Epithelial cell of proximal tubule (primary cell): ENCODE measurements at regions not wholly inside any gene's neighbourhood (a gene's known extent, or its start where the extent isn't known, plus 50 kb on each side); places are given as distances from the start of the nearest gene placed in this dataset.

ENCODE experiments used
- DNase-seq: peaks from one replicate; pipeline ENCODE4 v3.0.0-alpha.2; 2011; ENCODE audit warnings: low read depth
- H3K4me3 ChIP-seq: 2 replicates; pipeline ENCODE4 v1.5.1; 2011; ENCODE audit warnings: low read depth, mild to moderate bottlenecking, low read length
- TF ChIP-seq, protein P1 (sequence below): conservative IDR thresholded peaks from 2 replicates; pipeline ENCODE4 v1.5.1; 2012; ENCODE audit warnings: low read depth, mild to moderate bottlenecking, low read length

- DNase-seq, result no peak
- TF ChIP-seq, protein P1, sequence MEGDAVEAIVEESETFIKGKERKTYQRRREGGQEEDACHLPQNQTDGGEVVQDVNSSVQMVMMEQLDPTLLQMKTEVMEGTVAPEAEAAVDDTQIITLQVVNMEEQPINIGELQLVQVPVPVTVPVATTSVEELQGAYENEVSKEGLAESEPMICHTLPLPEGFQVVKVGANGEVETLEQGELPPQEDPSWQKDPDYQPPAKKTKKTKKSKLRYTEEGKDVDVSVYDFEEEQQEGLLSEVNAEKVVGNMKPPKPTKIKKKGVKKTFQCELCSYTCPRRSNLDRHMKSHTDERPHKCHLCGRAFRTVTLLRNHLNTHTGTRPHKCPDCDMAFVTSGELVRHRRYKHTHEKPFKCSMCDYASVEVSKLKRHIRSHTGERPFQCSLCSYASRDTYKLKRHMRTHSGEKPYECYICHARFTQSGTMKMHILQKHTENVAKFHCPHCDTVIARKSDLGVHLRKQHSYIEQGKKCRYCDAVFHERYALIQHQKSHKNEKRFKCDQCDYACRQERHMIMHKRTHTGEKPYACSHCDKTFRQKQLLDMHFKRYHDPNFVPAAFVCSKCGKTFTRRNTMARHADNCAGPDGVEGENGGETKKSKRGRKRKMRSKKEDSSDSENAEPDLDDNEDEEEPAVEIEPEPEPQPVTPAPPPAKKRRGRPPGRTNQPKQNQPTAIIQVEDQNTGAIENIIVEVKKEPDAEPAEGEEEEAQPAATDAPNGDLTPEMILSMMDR, result no peak
- no peak overlapping the region for H3K4me3 ChIP-seq
These were observed 52.5 kb upstream of the NEDD9 start for GRCh38 chr6:11284996-11285395.

DNA sequence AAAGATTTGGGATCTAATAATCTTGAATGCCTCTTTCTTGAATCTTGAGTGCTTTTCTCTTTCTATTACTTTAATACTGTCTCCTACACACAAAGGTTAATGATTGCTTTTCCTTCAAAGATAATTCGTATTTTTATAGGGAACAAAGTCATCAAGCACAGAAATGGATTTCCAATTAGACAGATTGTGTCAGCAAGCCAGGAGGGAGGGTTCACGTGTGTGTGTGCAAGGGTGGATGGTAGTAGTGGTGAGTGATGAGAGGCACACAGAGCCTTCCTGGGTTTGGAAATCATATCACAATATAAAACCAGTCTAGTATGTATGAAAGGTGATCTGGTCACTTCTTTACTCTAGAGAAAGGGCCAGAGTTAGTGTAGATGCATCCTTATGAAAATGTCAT is 51.2 kb upstream of the NEDD9 start:
- DNase-seq, result no peak
- TF ChIP-seq, protein P1, result no peak
- no peak overlapping the region for H3K4me3 ChIP-seq

DNA sequence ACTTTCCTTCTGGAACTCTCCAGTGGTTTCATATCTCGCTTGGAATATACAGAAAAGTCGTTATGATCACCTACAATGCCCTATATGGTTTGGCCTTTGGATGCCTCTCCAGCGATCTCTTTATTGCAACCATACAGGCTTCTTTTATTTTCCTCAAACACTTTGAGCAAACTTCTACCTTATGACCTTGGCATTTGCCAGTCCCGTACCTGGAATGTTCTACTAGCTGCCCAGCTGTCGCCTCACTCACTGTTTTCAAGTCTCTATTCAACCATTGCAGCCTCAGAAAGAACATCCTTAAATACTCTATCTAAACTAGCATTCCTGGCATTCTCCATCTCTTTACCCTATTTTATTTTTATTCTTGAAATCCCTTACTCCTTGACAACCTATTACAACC is 50.4 kb upstream of the NEDD9 start:
- TF ChIP-seq, protein P1, result no peak
- no peak for DNase-seq
- no peak overlapping the region for H3K4me3 ChIP-seq
